Stimulated activated naive CD8-positive, alpha-beta T cell treated with anti-CD3 and anti-CD28 coated beads, Interleukin-15, amount 100 ng/mL, for 72 hours (primary cell): ENCODE measurements at regions not wholly inside any gene's neighbourhood (a gene's known extent, or its start where the extent isn't known, plus 50 kb on each side); places are given as distances from the start of the nearest gene placed in this dataset.

Experiments
- ATAC-seq: fragments of 150-1000 bp; cut with Tn5 transposase; 2 replicates; pipeline ENCODE4 v1.10.0; 2021; ENCODE audit warnings: mild to moderate bottlenecking, moderate library complexity
- DNase-seq, 2 donors: peaks; one replicate each; pipeline ENCODE4 v3.0.0; 2021 to 2022
- H3K27ac Mint-ChIP-seq, 2 donors: one replicate each; pipeline ENCODE4 v1.8.0; 2022; ENCODE audit warnings: mild to moderate bottlenecking in 2 of 2, mixed read lengths in 2 of 2, moderate library complexity in 2 of 2
- H3K27me3 Mint-ChIP-seq: one replicate; pipeline ENCODE4 v1.8.0; 2022; ENCODE audit warnings: mixed read lengths
- H3K4me1 Mint-ChIP-seq: one replicate; pipeline ENCODE4 v1.8.0; 2022; ENCODE audit warnings: mild to moderate bottlenecking, mixed read lengths
- H3K4me3 Mint-ChIP-seq, 2 donors: one replicate each; pipeline ENCODE4 v1.8.0; 2022; ENCODE audit warnings: mild to moderate bottlenecking in 2 of 2, mixed read lengths in 2 of 2, moderate library complexity in 1 of 2
- H3K9me3 Mint-ChIP-seq, 2 donors: one replicate each; pipeline ENCODE4 v1.8.0; 2022; ENCODE audit warnings: mixed read lengths in 2 of 2

DNA sequence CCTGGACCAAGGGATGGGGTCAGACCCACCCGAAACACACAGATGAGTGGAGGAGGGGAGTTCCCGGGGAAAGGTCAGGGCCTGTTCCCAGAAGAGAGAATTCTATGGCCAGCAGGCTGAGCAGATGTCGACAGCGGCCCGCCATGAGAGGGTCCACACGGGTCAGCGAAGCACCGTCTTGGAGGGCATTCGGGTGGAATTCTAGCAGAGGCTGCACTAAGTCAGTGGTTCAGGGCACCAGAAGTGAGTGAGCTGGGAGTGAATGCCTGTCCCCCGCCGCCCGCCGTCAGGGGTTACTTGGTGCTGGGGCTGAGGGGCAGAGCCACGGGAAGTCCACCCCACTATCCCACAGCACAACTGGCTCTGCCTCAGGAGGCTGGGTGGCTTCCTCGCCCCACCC, 96.2 kb upstream of the VSTM2B start:
- Mint-ChIP-seq H3K9me3 (no peaks in the 10 kb centered on the region), H3K4me1 (no peaks in the 10 kb centered on the region), H3K27ac (no peak overlapping the region), H3K4me3 (no peak overlapping the region), H3K27me3 (peaks cover 35% of the 10 kb centered on the region)
- ATAC-seq, result no peak
- no peak for DNase-seq

DNA sequence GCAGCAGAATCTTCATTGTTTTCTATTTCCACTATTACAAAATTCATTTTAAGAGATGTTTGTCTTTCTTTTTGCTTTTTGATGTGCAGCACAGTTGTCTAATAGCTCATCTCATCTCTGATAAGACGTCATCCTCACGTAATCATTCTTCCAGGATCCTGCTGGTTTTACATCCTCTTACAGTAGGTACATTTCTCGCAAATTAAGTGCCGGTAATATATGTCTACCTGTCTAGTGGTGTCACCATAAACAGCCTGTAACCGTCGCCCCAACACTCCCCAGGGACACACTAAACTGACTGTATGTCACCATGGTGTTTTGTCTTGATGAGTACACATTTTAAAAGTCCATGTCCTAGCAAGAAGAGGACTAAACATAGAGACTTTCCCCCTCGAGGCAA, 94.5 kb upstream of the VSTM2B start:
- Mint-ChIP-seq H3K4me1 (no peaks in the 10 kb centered on the region), H3K4me3 (no peak overlapping the region), H3K27ac (no peak overlapping the region), H3K9me3 (no peaks in the 10 kb centered on the region), H3K27me3 (peaks cover 36% of the 10 kb centered on the region)
- ATAC-seq (no peak), DNase-seq (no peak)

DNA sequence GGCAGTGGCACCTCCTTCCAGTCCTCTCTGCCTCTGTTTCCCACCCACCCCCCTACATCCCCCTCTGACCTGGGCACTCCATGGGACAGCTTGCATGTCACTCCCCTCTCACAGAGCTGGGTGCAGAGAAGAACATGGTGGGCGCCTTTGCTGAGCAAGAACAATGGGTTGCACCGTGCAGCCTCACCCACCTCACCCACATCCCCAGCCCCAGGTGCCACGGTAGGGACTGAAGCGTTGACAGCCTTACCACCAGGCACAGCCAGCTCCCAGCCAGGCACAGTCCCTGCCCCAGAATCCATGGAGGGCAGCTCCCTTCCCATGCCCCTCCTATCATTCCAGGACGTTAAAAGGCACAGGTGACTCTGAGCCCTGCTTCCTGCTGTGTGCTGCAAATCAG, 93.1 kb upstream of the VSTM2B start:
- Mint-ChIP-seq H3K4me1 (no peaks in the 10 kb centered on the region), H3K4me3 (no peak overlapping the region), H3K27me3 (peaks cover 35% of the 10 kb centered on the region), H3K27ac (no peak overlapping the region), H3K9me3 (no peaks in the 10 kb centered on the region)
- ATAC-seq, result no peak
- DNase-seq, result no peak

DNA sequence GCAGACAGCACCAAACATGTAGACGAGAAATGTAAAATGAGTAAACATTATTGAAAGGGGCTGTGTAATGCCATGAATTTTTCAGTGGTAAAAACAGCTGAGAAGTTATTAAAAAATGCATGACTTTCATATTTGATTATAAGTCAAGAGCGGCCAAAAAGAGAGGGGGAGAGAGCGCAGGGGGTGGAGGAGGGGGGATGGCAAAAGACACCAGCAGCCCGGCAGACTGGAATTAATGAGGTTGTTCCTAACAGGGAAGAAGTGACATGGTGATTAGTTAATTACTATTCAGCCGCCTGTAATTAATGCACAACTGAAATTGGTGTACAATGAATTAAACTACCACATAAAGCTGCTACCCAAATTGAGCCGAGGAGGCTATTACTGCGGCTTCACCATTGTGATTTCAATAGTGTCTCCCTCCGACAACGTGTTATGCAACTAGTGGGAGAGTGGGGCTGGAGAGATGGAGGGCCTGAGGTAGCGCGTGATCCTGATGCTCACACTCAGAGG, 89.1 kb upstream of the VSTM2B start:
- H3K27me3 Mint-ChIP-seq, result peaks cover 35% of the 10 kb centered on the region
- no peak overlapping the region for H3K4me3 Mint-ChIP-seq
- H3K4me1 Mint-ChIP-seq, result no peaks in the 10 kb centered on the region
- H3K27ac Mint-ChIP-seq, result peak overlapping the region in 1 of 2 donors; percentile 63
- peaks cover 0 to 11% of the 10 kb centered on the region in 2 donors for H3K9me3 Mint-ChIP-seq
- ATAC-seq (no peak), DNase-seq (no peak)

DNA sequence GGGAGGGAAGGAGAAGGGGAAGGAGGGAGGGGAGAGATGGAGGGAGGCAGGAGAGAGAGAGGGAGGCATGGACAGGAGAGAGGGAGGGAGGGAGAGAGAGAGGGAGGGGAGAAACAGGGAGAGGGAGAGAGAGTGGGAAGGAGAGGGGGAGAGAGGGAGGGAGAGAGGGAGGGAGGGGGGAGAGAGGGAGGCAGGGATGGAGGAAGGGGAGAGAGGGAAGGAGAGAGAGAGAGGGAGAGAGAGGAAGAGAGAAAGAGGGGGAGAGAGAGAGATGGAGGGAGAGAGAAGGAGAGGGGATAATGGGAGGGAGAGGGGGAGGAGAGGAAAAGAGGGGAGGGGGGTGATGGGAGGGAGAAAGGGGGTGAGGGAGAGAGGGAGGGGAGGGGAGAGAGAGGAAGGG, 86.8 kb upstream of the VSTM2B start:
- H3K27ac Mint-ChIP-seq, result no peak overlapping the region
- H3K9me3 Mint-ChIP-seq, result peaks cover 0 to 11% of the 10 kb centered on the region in 2 donors
- DNase-seq, result no peak
- peaks cover 18% of the 10 kb centered on the region for H3K27me3 Mint-ChIP-seq
- no peak for ATAC-seq
- no peaks in the 10 kb centered on the region for H3K4me1 Mint-ChIP-seq
- H3K4me3 Mint-ChIP-seq, result no peak overlapping the region

DNA sequence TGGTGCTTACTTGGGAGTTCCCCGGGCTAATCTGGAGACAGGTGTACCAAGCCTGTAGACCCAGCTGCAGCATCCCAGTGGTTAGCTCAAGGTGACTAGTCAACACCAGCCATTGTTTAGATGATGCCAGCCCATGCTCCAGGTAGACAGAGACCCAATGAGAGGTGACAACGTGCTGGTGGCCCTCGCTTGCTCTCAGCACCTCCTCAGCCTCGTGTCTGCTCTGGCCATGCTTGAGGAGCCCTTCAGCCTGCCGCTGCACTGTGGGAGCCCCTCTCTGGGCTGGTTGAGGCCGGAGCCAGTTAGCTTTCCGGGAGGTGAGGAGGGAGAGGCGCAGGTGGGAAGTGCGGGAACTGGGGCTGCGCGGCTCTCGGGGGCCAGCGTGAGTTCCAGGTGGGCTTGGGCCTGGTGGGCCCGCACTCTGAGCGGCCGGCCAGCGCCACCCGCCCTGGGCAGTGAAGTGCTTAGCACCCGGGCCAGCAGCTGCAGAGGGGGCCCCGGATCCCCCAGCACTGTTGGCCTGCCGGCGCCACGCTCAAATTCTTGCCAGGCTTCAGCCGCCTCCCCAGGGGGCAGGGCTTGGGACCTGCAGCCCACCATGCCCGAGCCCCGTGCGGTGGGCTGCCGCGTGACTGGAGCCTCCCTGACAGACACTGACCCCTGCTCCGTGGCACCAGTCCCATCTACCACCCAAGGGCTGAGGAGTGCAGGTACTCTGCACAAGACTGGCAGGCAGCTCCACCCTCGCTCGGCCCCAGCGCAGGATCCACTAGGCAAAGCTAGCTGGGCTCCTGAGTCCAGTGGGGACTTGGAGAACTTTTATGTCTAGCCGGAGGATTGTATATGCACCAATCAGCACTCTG, 85.9 kb upstream of the VSTM2B start:
- ATAC-seq (no peak), DNase-seq (no peak)
- Mint-ChIP-seq H3K4me1 (no peaks in the 10 kb centered on the region), H3K27me3 (peaks cover 14% of the 10 kb centered on the region), H3K9me3 (peaks cover 0 to 11% of the 10 kb centered on the region in 2 donors), H3K27ac (no peak overlapping the region), H3K4me3 (no peak overlapping the region)

DNA sequence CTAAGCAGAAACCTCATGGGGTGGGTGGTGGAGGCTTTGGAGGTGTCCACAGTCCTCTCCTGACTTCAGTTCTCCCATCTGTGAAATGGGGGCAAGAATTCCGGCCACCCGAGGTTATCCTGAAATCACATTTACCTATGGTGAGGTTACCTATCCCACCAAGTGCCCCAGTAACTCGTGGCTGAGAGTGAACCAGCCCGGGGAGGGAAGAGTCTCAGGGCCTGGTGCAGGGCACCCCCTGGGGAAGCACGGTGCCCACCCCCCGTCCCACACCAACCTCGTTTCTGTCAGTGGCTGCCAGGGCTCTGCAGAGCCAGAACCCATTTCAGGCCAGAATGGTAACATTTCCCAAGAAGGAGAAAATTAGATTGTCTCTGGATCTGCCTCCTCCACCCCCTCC, 83.7 kb upstream of the VSTM2B start:
- no peak for ATAC-seq
- Mint-ChIP-seq H3K4me3 (no peak overlapping the region), H3K27ac (no peak overlapping the region), H3K27me3 (peaks cover 16% of the 10 kb centered on the region), H3K9me3 (peaks cover 0 to 11% of the 10 kb centered on the region in 2 donors), H3K4me1 (no peaks in the 10 kb centered on the region)
- no peak for DNase-seq

DNA sequence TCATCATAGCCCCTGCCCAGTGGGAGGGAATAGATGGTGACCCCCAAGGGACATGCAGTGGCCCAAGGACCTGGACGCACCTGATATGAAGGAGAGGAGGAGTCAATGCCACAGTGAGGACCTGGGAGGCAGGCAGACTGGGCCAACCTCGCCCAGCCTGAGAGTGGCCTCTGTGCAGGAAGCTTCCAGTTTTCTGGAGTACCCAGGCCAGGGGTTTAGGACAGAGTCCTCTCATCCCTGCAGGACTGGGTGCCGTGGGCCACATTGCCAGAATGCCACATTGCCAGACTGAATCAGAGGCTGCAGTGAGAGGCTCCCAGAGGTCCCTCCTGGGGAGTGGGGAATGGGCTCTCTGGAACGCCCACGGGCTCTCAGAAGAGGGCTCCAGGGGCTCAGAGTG, 82.9 kb upstream of the VSTM2B start:
- peaks cover 16% of the 10 kb centered on the region for H3K27me3 Mint-ChIP-seq

DNA sequence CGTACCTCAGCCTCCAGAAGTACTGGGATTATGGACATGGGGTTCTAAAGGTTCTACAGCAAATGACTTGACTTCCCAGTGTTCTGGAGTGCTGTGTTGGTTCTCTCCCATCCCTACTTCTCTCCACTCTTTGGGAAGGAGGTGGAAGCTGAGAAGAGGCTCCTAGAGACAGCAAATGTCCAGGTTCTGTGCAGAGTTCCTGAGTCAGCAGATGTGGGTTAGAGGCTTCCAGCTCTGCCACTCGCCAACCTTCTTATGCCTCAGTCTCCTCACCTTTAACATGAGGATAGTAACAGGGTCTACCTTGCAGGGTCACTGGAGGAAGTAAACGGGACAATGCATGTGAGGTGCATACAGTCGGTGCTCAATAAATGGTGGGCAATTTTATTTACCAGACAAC, 80.5 kb upstream of the VSTM2B start:
- no peak for DNase-seq
- ATAC-seq, result no peak
- peaks cover 0 to 3% of the 10 kb centered on the region in 2 donors for H3K9me3 Mint-ChIP-seq
- no peak overlapping the region for H3K27ac Mint-ChIP-seq
- H3K4me1 Mint-ChIP-seq, result no peaks in the 10 kb centered on the region
- peaks cover 24% of the 10 kb centered on the region for H3K27me3 Mint-ChIP-seq
- no peak overlapping the region for H3K4me3 Mint-ChIP-seq

More for the DNA sequence above, 82.9 kb upstream of the VSTM2B start:
- ATAC-seq, result no peak
- H3K4me1 Mint-ChIP-seq, result no peaks in the 10 kb centered on the region
- DNase-seq, result no peak
- H3K27ac Mint-ChIP-seq, result no peak overlapping the region
- peaks cover 0 to 11% of the 10 kb centered on the region in 2 donors for H3K9me3 Mint-ChIP-seq
- H3K4me3 Mint-ChIP-seq, result no peak overlapping the region

DNA sequence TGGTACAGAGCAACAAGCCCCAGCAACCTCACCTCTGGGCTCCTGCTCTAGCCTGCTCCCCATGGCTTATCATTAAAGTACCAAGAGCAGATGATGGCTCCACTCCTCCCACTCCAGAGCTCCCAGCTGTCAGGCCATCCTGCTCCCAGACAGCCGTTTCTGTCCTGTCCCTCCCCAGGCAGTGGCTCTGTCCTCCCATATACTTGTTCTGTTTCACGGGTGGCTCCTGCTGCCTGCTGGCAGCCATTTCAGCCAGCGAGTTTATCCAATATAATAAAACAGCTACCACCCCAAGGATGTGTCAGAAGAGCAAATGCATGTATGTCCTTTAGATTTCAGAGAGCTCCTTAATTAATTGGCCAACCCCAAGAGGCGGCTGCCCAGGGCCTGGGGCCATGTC, 79.4 kb upstream of the VSTM2B start:
- peak overlapping the region; percentile 40 to 78 for H3K27ac Mint-ChIP-seq
- ATAC-seq (no peak), DNase-seq (no peak)
- H3K4me1 Mint-ChIP-seq, result no peaks in the 10 kb centered on the region
- H3K4me3 Mint-ChIP-seq, result no peak overlapping the region
- no peaks in the 10 kb centered on the region for H3K9me3 Mint-ChIP-seq
- H3K27me3 Mint-ChIP-seq, result peaks cover 24% of the 10 kb centered on the region

DNA sequence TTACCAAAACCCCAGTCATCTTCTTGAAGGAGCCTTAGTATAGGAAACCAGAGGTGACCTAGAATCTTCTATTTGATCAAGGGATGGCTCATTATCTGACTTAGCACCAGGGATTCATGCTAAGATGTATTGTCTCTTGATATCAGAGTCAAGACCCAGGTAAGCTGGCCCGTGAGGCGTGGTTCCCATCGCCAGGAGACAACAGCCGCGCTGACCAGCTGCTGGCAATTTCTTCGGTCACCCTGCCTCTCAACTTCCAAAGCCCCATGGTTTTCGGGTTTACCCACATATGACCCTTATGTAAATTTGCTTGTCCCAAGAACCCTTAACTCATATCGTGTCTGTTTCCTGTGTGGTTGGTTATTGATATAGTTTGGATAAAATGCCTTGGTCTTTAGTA, 77.7 kb upstream of the VSTM2B start:
- Mint-ChIP-seq H3K4me1 (no peaks in the 10 kb centered on the region), H3K27ac (no peak overlapping the region), H3K4me3 (no peak overlapping the region)

DNA sequence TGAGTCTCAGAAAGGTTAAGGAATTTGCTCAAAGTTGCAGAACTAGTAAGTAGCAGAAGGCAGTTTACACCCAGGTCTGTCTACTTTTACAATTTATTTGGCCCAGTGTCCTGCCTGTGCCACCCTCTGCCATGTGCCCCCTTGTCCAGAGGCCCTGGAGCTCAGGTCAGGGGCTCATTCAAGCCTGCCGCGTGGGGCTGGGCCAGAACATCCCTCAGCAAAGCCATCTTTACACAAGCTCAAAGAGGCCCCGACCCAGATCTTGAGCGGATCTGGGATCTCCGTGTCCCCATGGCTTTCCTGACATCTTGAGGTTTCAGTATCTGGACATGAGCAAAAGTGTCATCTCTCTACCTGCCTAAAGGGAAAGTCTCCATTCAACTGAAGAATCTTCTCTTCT, 76.4 kb upstream of the VSTM2B start:
- ATAC-seq (no peak), DNase-seq (no peak)
- Mint-ChIP-seq H3K4me3 (no peak overlapping the region), H3K4me1 (no peaks in the 10 kb centered on the region), H3K9me3 (no peaks in the 10 kb centered on the region), H3K27ac (no peak overlapping the region), H3K27me3 (peaks cover 33% of the 10 kb centered on the region)

More for the DNA sequence above, 77.7 kb upstream of the VSTM2B start:
- H3K9me3 Mint-ChIP-seq, result no peaks in the 10 kb centered on the region
- H3K27me3 Mint-ChIP-seq, result peaks cover 33% of the 10 kb centered on the region
- ATAC-seq (no peak), DNase-seq (no peak)

DNA sequence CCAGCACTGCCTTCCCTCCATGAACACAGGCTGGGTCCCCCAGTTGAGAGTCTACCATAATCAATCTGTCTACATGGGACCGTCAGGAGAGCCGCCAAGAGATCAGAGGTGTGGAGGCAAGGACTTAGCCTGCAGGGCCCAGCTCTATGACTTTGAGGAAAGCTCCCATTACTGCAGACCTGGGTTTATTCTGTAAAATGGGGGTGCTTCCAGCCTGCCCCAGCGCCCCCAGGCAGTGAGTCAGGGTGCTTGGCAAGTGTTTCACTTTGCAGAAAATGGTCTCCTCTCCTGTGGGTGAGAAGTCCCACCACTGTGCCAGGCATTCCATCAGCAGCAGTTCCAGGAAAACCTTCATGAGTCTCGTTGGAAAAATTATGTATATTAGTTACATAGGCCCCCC, 75.5 kb upstream of the VSTM2B start:
- Mint-ChIP-seq H3K4me1 (no peaks in the 10 kb centered on the region), H3K27ac (no peak overlapping the region), H3K4me3 (no peak overlapping the region), H3K9me3 (no peaks in the 10 kb centered on the region), H3K27me3 (peaks cover 31% of the 10 kb centered on the region)
- ATAC-seq (no peak), DNase-seq (no peak)

DNA sequence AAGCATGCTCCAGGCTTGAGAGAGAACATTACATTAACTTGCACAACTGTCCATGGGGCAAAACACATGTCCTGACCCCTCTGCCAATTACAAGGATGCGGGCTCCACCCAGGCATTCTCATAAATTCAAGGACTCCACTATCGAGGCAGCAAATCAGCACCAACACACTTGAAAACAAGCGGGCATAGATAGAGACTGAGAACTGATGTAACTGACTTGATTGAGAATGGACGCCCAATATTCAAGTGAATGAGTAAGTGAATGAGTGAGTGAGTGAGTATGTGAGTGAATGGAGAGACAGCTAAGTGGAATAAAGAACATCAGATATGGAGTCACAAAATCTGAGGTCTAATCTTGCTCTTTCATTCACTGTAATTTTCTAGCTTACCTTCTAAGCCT, 75.0 kb upstream of the VSTM2B start:
- no peak for ATAC-seq
- H3K9me3 Mint-ChIP-seq, result no peaks in the 10 kb centered on the region
- H3K4me3 Mint-ChIP-seq, result no peak overlapping the region
- H3K27me3 Mint-ChIP-seq, result peaks cover 26% of the 10 kb centered on the region
- H3K4me1 Mint-ChIP-seq, result no peaks in the 10 kb centered on the region
- no peak overlapping the region for H3K27ac Mint-ChIP-seq
- no peak for DNase-seq

DNA sequence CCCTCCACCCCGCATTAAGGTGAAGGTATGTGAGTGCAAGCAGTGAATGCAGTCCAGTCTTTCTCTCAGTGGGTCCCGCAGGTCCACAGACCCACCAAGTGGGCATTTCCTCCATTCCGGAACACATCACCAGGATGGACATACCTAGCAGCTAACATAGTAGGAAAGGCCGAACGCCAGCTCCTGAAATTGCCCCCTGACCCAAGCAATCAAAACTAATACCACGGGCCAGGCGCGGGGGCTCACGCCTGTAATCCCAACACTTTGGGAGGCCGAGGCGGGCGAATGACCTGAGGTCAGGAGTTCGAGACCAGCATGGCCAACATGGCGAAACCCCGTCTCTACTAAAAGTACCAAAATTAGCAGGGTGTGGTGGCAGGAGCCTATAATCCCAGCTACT, 71.7 kb upstream of the VSTM2B start:
- Mint-ChIP-seq H3K9me3 (peaks cover 21 to 28% of the 10 kb centered on the region in 2 donors), H3K27ac (no peak overlapping the region), H3K4me3 (no peak overlapping the region), H3K27me3 (peaks cover 22% of the 10 kb centered on the region), H3K4me1 (no peaks in the 10 kb centered on the region)
- DNase-seq (no peak), ATAC-seq (no peak)

DNA sequence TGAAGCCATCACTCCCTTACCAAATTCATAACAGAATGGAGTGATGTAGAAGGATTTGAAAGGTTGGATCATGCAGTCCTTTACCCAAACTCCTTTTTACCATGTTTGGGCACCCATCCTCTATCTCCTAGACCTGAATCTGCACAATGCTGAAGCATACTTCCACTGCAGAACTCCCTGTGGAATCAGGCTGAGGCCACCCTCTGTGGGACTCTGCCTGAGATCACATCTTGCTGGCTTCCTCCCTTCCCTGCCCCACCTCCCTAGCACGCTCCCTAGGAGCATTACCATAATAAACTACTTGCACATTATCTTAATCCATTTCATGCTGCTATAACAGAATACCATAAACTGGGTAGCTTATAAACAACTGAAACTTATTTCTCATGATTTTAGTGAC, 68.4 kb upstream of the VSTM2B start:
- Mint-ChIP-seq H3K9me3 (peaks cover 21 to 28% of the 10 kb centered on the region in 2 donors), H3K4me3 (no peak overlapping the region), H3K4me1 (no peaks in the 10 kb centered on the region), H3K27me3 (peaks cover 15% of the 10 kb centered on the region), H3K27ac (no peak overlapping the region)
- ATAC-seq, result no peak
- DNase-seq, result no peak
